SK-N-SH (cell line): ENCODE measurements at regions not wholly inside any gene's neighbourhood (a gene's known extent, or its start where the extent isn't known, plus 50 kb on each side); places are given as distances from the start of the nearest gene placed in this dataset.

Experiments used
- CTCF ChIA-PET: fragments of 300-600, 350-600 bp; formaldehyde crosslinking; extraction: SDS; loops from one replicate; lab custom pipeline; 2021; lab: Yijun Ruan, JAX
- POLR2A ChIA-PET: fragments of 350-600 bp; sonication (Branson Sonifier 250); formaldehyde crosslinking; extraction: SDS; loops from one replicate; lab custom pipeline; 2020; ENCODE audit warnings: antibody characterized with exemption, inconsistent platforms; lab: Yijun Ruan, JAX
- DNase-seq: peaks from one replicate; pipeline ENCODE4 v3.0.0; 2012
- H2AFZ ChIP-seq: fragments of 200-600 bp; sonication (generic); 2 replicates; pipeline ENCODE4 v1.8.1; 2016; ENCODE audit warnings: antibody characterized with exemption, mild to moderate bottlenecking, low read depth
- H3F3A ChIP-seq: fragments of 200-600 bp; sonication (generic); replicated peaks from 2 replicates; pipeline ENCODE3; 2016; ENCODE audit warnings: antibody characterized with exemption, mild to moderate bottlenecking; ENCODE audit not compliant: insufficient read depth
- H3K27ac ChIP-seq, 2 experiments: fragments of 200-500 bp in 1 of 2; fragments of 200-600 bp in 1 of 2; sonication (Bioruptor generic) in 1 of 2; sonication (generic), shearing (Covaris generic) in 1 of 2; 2 replicates each; pipeline versions ENCODE4 v1.5.1 to v1.6.1; 2014 to 2016; ENCODE audit warnings: low read depth in 2 of 2, inconsistent platforms in 1 of 2, low read length in 1 of 2, mild to moderate bottlenecking in 1 of 2, mixed read lengths in 1 of 2
- H3K27me3 ChIP-seq: fragments of 200-600 bp; sonication (generic), shearing (Covaris generic); 2 replicates; pipeline ENCODE4 v1.6.1; 2016; ENCODE audit warnings: mixed run types; ENCODE audit not compliant: insufficient read depth
- H3K36me3 ChIP-seq, 2 experiments: fragments of 200-500 bp in 1 of 2; fragments of 200-600 bp in 1 of 2; sonication (Bioruptor generic) in 1 of 2; sonication (generic) in 1 of 2; replicated peaks in 1 of 2; 2 replicates each; pipeline versions ENCODE3 to v1.5.1; 2014 to 2016; ENCODE audit warnings: low read length in 1 of 2, mild to moderate bottlenecking in 1 of 2; ENCODE audit not compliant: insufficient read depth in 2 of 2, control insufficient read depth in 1 of 2
- H3K4me1 ChIP-seq, 2 experiments: fragments of 200-500 bp in 1 of 2; fragments of 200-600 bp in 1 of 2; sonication (Bioruptor generic) in 1 of 2; sonication (generic), shearing (Covaris generic) in 1 of 2; 2 replicates each; pipeline versions ENCODE4 v1.5.1 to v1.6.1; 2014 to 2016; ENCODE audit warnings: low read depth in 1 of 2, low read length in 1 of 2, mixed run types in 1 of 2; ENCODE audit not compliant: insufficient read depth in 2 of 2, control insufficient read depth in 1 of 2
- H3K4me2 ChIP-seq: fragments of 200-600 bp; sonication (generic), shearing (Covaris generic); 2 replicates; pipeline ENCODE4 v1.6.1; 2017; ENCODE audit warnings: mixed run types
- H3K4me3 ChIP-seq, 2 experiments: fragments of 200-500 bp in 1 of 2; fragments of 200-600 bp in 1 of 2; sonication (Bioruptor generic) in 1 of 2; sonication (generic), shearing (Covaris generic) in 1 of 2; 2 replicates each; pipeline versions ENCODE4 v1.5.1 to v1.8.1; 2014 to 2016; ENCODE audit warnings: low read depth in 2 of 2, inconsistent platforms in 1 of 2, low read length in 1 of 2, mild to moderate bottlenecking in 1 of 2, mixed read lengths in 1 of 2, moderate library complexity in 1 of 2
- H3K79me2 ChIP-seq: fragments of 200-600 bp; sonication (generic); 2 replicates; pipeline ENCODE4 v1.8.1; 2017; ENCODE audit warnings: mild to moderate bottlenecking; ENCODE audit not compliant: insufficient read depth
- H3K9ac ChIP-seq: fragments of 200-600 bp; sonication (generic); 2 replicates; pipeline ENCODE4 v1.6.1; 2017; ENCODE audit warnings: mixed run types
- H3K9me2 ChIP-seq: fragments of 200-600 bp; sonication (generic); 2 replicates; pipeline ENCODE4 v1.6.1; 2017; ENCODE audit warnings: mixed run types
- H3K9me3 ChIP-seq: fragments of 200-600 bp; sonication (generic); 2 replicates; pipeline ENCODE4 v1.6.1; 2017; ENCODE audit warnings: mixed run types, mild to moderate bottlenecking, moderate library complexity
- H4K20me1 ChIP-seq: fragments of 200-600 bp; sonication (generic); 2 replicates; pipeline ENCODE4 v1.6.1; 2017; ENCODE audit warnings: mild to moderate bottlenecking, mixed run types; ENCODE audit not compliant: insufficient read depth
- EP300 ChIP-seq, 2 experiments: IDR thresholded peaks; 2 replicates each; pipeline versions ENCODE4 v1.4.0 to v1.6.1; 2012; ENCODE audit warnings: borderline replicate concordance in 1 of 2, low read depth in 1 of 2, low read length in 1 of 2
- EZH2phosphoT487 ChIP-seq: fragments of 200-600 bp; sonication (generic); IDR thresholded peaks from 2 replicates; pipeline ENCODE4 v1.6.1; 2017; ENCODE audit warnings: low read depth, mixed run types, mild to moderate bottlenecking, antibody characterized with exemption, moderate library complexity, borderline replicate concordance
- FOSL2 ChIP-seq: IDR thresholded peaks from 2 replicates; pipeline ENCODE4 v1.4.0; 2012; ENCODE audit warnings: low read depth, mild to moderate bottlenecking, moderate library complexity, borderline replicate concordance
- FOXJ3 ChIP-seq: sonication (generic); formaldehyde crosslinking; IDR thresholded peaks from 2 replicates; pipeline ENCODE4 v1.5.1; 2020; ENCODE audit warnings: mild to moderate bottlenecking, missing genetic modification reagents
- IRF3 ChIP-seq: fragments of 150-350 bp; IDR thresholded peaks from 2 replicates; pipeline ENCODE4 v1.6.1; 2016; ENCODE audit warnings: mild to moderate bottlenecking, low read depth, low read length
- MEF2A ChIP-seq: IDR thresholded peaks from 2 replicates; pipeline ENCODE4 v1.4.0; 2012; ENCODE audit warnings: low read depth, borderline replicate concordance
- MXI1 ChIP-seq: IDR thresholded peaks from 2 replicates; pipeline ENCODE4 v1.6.1; 2012; ENCODE audit warnings: mild to moderate bottlenecking, low read depth, low read length, improper control_type of control experiment
- POLR2AphosphoS5 ChIP-seq: IDR thresholded peaks from 2 replicates; pipeline ENCODE4 v1.6.1; 2012; ENCODE audit warnings: low read depth, low read length
- RAD21 ChIP-seq: IDR thresholded peaks from 2 replicates; pipeline ENCODE4 v1.6.1; 2012; ENCODE audit warnings: mild to moderate bottlenecking, low read length
- RFX5 ChIP-seq: IDR thresholded peaks from 2 replicates; pipeline ENCODE4 v1.6.1; 2012; ENCODE audit warnings: mild to moderate bottlenecking, improper control_type of control experiment, low read length
- RXRA ChIP-seq: IDR thresholded peaks from 2 replicates; pipeline ENCODE4 v1.4.0; 2012; ENCODE audit warnings: low read depth, mild to moderate bottlenecking, borderline replicate concordance
- SIN3A ChIP-seq: IDR thresholded peaks from 2 replicates; pipeline ENCODE4 v1.6.1; 2012; ENCODE audit warnings: low read depth, mild to moderate bottlenecking, low read length, moderate library complexity, borderline replicate concordance
- TEAD4 ChIP-seq: IDR thresholded peaks from 2 replicates; pipeline ENCODE4 v1.4.0; 2012; ENCODE audit warnings: mild to moderate bottlenecking, borderline replicate concordance; ENCODE audit not compliant: insufficient read depth
- USF2 ChIP-seq: fragments of 150-350 bp; IDR thresholded peaks from 2 replicates; pipeline ENCODE4 v1.6.1; 2017; ENCODE audit warnings: antibody characterized with exemption, low read length, low read depth, borderline replicate concordance
- YY1 ChIP-seq: IDR thresholded peaks from 2 replicates; pipeline ENCODE4 v1.4.0; 2012; ENCODE audit warnings: low read depth, mild to moderate bottlenecking
- ZBTB33 ChIP-seq: IDR thresholded peaks from 2 replicates; pipeline ENCODE4 v1.4.0; 2012; ENCODE audit warnings: low read depth, borderline replicate concordance
- WGBS: methylation state at CpG from one replicate; pipeline ENCODE4 v1.1.6; 2017; ENCODE audit warnings: low lambda C conversion rate; 5-methylcytosine and 5-hydroxymethylcytosine counted together
- TF ChIP-seq, protein P1 (sequence below): IDR thresholded peaks from 2 replicates; pipeline ENCODE4 v1.4.0; 2012; ENCODE audit warnings: low read depth

DNA sequence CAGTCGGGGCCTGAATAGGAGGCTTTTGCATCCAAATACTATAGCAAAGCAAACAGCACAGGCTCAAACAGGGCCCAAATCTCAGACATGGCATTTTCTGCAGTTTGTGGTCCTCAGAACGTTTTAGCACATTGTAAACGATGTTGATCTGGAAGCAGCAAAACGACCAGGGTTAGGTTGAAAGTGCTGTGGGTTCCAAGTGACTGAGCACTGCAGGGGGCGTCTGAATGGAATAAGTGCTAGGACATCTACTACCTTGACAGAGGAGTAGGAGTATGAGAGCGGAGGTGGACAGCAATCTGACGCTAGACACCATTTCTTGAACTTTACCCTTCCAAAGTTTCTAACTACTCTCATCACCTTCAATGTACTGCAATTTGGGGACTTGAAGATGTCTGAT, 214.9 kb downstream of the BARHL2 start:
- 7% methylated on average over 7 of the region's 7 CpGs for WGBS

GRCh38 chr1:90501281-90501680, 215.8 kb downstream of the BARHL2 start:
- Histone ChIP-seq H3K9me2 (no peaks in the 10 kb centered on the region), H3K27me3 (peaks cover 10% of the 10 kb centered on the region; the same call in 1 of the 2 replicates), H3K79me2 (no peaks in the 10 kb centered on the region), H3K9me3 (no peaks in the 10 kb centered on the region), H3K4me3 (no peak overlapping the region), H4K20me1 (no peaks in the 10 kb centered on the region), H3K4me2 (no peak overlapping the region), H3K4me1 (no peaks in the 10 kb centered on the region), H2AFZ (no peak overlapping the region), H3K9ac (no peak overlapping the region), H3K27ac (no peak overlapping the region), H3F3A (no peaks in the 10 kb centered on the region), H3K36me3 (no peaks in the 10 kb centered on the region)
- no peak for DNase-seq
- TF ChIP-seq EZH2phosphoT487, result no peak
- no peak for TF ChIP-seq RXRA
- TF ChIP-seq RFX5, result no peak
- TF ChIP-seq POLR2AphosphoS5, result no peak
- TF ChIP-seq TEAD4, result no peak
- no peak for TF ChIP-seq MEF2A
- no peak for TF ChIP-seq EP300 (IDR thresholded peaks at IDR 0.05; ENCODE audit: borderline replicate concordance in 1 of 2, low read depth in 1 of 2, low read length in 1 of 2)
- TF ChIP-seq FOXJ3, result no peak
- no peak for TF ChIP-seq SIN3A
- no peak for TF ChIP-seq USF2
- no peak for TF ChIP-seq MXI1
- TF ChIP-seq, protein P1, sequence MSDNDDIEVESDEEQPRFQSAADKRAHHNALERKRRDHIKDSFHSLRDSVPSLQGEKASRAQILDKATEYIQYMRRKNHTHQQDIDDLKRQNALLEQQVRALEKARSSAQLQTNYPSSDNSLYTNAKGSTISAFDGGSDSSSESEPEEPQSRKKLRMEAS, result no peak
- TF ChIP-seq YY1, result no peak
- no peak for TF ChIP-seq FOSL2
- POLR2A ChIA-PET, result no interaction called here
- WGBS, result 9% methylated on average over 3 of the region's 3 CpGs
- CTCF ChIA-PET, result no interaction called here

More for the DNA sequence above, 214.9 kb downstream of the BARHL2 start:
- Histone ChIP-seq H3K36me3 (no peaks in the 10 kb centered on the region), H3F3A (no peaks in the 10 kb centered on the region), H4K20me1 (no peaks in the 10 kb centered on the region), H3K27ac (no peak overlapping the region), H3K4me1 (no peaks in the 10 kb centered on the region), H3K79me2 (no peaks in the 10 kb centered on the region), H3K4me2 (no peak overlapping the region), H3K9me3 (no peaks in the 10 kb centered on the region), H3K9ac (no peak overlapping the region), H3K9me2 (no peaks in the 10 kb centered on the region), H3K27me3 (peaks cover 10% of the 10 kb centered on the region; the same call in 1 of the 2 replicates), H3K4me3 (no peak overlapping the region), H2AFZ (no peak overlapping the region)
- POLR2A ChIA-PET, result no interaction called here
- DNase-seq, result no peak
- TF ChIP-seq MXI1, result no peak
- no peak for TF ChIP-seq MEF2A
- no peak for TF ChIP-seq ZBTB33
- no peak for TF ChIP-seq USF2
- TF ChIP-seq RAD21, result no peak
- no peak for TF ChIP-seq IRF3
- CTCF ChIA-PET, result interaction anchor here (1.4 kb wide), 1 partner anchor 15 kb away, joined by 3 read pairs; no protein-coding TSS in a partner anchor
